Left hindlimb (tissue), 1 donor: ENCODE measurements at regions not wholly inside any gene's neighbourhood (a gene's known extent, or its start where the extent isn't known, plus 50 kb on each side); places are given as distances from the start of the nearest gene placed in this dataset.
"Not testable (repeated sequence)": the region's sequence is repeated elsewhere in the genome, so short reads cannot be mapped to it uniquely, and the experiment has no call there.

ENCODE experiments used
- DNase-seq: peaks from one replicate; pipeline ENCODE4 v3.0.0-alpha.2; 2018

DNA sequence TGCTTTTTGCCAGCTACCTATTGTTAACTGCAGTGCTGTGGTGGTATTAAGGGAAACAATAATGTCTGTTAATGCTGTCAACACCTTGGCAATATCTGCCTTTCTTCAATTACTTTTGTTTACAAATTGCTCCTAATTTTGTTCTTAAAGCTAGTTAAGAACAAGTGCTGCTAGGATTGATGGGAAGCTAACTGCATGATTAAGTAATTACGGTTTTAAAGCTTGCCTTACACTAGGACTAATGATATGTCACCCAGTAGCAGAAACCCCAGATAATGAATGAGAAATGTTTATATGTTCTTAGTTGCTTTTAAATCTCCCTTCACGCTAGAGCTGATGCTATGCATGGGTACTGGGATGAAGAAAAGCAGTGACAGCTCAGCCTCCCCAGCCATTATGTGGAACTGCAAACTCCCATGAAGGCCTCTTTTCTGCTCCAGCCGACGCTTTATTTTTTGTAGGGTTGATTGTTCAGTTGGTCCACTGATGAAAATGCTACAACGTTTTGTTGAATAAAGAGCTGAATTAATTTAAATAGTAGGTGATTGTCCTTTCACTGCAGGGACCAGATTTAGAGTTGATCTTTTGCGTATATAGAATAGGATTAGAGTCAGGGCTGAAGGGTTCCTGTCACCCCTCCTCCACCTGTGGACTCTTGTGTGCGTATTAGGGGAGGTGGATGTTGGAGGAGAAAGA is 610.5 kb downstream of the TFAP2B start:
- no peak for DNase-seq

DNA sequence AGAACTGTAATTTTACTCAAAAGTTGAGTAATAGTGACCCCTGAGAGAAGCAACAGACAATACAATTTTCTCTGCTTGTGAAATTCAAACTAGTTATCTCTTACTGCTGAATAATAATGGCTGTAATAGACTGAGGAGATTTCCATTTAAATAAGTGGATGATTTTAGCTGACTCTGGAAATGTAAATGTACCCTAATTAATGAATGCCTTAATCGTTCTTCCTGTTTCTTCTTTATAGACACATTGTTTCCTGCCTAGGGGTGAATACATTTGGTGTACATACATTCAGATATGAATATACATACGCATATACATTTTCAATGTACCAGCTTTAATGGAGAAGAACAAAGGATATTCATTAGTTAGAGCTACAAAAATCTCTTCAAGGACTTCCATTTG is 611.9 kb downstream of the TFAP2B start:
- DNase-seq: no peak

DNA sequence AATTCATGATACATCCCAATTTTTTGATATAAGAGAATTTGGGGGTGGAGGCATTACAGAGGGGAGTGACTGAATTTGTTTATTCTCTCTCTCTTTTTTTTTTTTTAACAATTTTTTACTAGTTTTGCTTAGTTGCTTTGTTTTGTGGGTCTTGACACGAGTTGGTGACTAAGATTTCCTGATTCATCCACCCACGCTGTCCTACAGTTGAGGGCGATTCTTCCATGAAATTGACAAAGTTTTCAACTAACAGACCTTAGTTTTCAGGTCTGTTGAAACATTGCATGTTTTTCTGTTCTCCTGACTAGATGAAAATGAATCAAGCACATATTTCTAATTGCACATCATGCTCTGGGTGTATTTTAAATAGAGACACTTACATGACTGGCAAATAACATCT is 613.8 kb downstream of the TFAP2B start:
- DNase-seq: no peak

DNA sequence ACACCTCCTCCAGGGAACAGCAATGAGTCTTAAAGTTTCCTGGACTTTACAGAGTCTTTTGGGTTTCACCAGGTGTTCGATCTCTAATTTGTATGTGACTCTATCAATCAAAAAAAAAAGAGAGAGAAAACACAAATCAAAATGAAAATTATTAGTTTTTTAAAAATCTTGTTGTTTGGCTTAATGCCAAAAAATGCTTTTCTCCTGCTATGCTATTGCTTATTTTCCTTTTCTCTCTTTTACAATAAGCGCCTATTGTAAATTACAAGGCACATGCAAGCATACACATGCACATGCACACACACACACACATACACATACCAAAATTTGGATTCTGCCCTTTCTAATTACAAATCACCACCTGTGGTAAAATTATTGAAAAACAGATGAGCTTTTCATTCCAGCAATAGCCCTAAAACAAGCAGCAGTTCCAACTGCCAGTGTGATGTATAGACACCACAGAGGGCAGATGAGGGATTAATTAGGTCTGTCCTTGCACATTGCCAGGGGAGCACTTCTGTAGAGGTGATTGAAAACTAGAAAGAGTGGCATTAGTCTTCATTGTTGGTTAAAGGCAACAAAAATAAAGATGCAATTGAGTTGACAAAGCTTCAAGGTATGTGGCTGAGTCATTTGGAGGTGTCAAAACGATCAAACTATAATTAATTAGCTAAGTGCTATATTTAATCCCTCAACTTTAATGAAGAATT is 631.7 kb downstream of the TFAP2B start:
- no peak for DNase-seq

DNA sequence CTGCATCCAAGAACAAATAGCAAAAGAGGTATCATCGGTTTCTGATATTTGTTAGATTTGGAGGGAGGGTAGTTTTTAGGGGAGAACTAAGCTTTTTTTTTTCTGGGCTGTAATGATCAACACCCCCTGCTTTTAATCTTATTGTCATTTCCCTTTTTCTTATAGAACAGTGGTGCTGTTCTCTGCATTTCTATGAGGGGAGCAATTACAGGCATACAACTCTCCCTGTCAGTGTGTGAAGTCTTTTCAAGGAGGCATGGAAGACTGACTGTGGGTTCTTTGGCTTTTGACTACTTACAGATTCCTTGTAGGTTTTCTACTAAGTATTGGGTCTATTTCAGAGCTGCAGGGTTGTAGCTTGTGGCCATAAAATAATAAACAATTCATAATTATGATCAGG is 632.3 kb downstream of the TFAP2B start:
- no peak for DNase-seq

DNA sequence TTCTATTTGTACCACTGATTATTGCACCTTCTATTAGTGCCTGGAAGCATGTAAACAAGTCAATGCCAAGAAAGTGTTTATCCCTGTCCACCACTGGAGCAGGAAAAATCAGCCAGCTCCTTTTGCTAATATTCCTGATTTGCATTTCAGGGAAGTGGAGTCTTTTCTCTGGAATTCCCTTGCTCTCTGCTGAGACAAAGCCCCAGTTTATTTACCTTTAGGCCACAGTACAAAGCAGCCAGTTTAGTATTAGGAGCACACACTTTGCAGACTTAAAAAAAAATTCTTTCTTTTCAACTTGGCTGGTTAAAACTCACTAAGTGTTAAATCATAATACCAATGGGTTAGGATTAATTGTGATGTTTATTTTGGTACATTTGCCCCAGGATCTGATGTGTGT is 631.1 kb downstream of the PKHD1 start:
- DNase-seq: no peak

DNA sequence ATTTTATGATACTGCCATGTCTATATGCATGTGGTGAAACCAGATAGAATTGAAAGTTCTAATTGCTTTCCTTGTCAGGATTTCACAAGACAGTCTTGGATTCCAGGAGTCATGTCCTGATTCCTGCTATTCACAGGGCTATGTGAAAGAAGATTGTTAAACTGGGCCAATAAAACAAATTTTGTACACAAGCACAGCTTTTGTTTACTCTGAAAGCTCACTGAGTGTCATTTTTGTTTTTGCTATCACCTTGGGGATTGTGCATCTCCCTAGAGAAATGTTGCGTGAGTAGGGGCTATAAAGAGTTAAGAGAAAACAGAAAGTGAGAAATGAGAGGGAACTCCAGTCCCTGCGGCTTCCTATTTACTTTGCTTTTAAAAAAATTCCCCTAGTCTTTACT is 627.5 kb downstream of the PKHD1 start:
- no peak for DNase-seq

DNA sequence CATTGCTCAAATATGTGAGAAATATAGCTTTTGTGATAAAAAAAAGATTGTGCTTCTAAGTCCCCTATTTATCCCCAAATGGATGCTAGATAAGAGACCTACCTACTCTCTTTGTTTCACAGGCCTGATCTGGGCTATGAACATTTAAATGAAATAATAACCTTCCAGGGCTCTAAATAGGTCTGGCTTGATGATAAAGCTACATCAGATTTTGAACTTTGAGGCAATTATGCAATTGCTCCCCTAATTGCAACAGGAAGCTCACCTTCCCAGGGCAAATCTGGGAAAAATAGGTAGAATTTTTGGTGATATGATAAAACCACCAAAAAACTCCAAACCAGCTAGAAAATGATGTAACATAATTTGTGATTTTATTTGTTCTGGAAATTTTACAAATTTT is 624.5 kb downstream of the PKHD1 start:
- no peak for DNase-seq

DNA sequence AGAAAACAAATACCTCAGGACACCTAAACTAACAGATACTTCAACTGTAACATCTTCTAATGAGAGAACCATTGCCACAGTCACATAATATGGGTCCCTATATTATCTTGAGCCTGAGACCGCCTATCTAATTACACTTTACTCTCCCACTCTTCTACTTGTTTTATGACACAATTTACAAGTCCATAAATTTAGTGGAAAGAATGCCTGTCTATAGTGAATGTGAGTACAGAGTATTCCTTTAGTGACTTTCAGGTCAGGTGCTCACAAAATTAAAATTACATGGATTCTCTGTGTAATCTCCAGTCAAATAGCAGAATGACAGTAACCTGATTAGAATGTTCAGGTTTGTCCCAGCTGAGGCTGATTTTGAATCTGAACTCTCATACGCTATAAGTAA is 624.1 kb downstream of the PKHD1 start:
- no peak for DNase-seq

DNA sequence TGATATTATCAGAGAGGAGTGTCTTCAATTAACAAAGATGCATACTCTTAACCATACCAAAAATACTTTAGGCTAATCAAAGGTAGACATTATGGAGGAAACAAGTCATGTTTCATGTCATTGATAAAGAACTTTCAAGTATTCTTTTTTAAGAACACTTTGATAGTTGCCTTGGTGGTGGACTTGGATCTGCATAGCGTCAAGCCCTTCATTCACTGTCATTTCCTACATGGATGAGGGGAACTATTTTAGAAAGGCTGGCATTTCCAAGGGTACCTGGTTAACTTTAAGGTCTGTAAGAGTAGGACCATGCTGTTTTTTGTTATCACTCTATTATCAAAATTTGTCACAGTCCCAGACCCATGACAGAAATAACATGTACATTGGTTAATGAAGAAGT is 622.5 kb downstream of the PKHD1 start:
- DNase-seq: no peak

DNA sequence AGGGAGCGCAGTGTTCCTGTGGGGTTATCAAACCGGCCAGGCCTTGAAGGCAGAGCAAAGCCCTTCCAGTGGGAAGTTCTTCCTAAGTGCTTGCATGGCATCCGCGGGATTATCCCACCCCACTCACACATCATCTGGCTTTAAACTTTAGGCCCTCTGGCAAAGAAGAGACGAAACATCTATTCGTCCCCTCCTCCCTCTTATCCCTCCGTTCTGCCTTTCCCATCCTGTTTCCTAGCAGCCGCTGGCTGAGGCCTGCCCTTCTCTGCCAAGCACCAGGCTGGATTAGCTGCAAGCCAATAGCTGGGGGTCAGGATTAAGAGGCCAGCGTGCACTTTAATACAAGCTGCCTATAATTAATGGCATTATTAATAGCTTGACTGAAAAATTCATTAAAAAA is 621.0 kb downstream of the PKHD1 start:
- DNase-seq: no peak

DNA sequence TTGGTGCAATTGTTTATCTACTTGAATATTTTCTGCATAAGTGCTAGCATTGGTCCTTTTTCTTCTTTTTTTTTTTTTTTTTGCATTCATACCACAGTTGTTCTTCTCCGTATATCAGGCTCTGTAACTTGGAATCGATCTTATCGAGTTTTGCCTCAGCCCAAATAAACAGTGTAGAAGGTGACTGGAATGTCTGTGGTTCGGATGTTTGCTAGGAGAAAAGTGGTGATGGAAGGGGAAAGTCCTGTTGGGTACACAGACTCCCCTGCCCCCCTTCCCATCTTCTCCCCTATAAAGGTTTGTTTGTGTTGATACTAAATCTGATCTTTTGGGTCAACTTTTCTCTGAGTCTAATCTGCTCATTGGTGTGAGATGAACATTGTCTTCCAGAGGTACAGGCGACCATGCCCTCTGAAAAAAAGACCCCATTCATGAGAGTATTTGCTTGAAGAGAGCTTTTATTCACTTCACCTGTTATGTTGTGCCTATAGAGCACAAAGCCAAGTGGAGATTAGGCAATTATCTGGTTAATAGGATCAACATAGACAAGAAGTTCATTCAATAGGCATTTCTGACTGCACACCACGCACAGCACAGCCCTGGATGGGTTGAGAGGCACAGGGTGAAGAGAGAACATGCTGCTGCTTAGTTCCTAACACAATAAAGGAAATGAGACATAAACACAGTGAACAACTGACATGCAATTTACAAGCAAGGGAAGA is 620.0 kb downstream of the PKHD1 start:
- no peak for DNase-seq

DNA sequence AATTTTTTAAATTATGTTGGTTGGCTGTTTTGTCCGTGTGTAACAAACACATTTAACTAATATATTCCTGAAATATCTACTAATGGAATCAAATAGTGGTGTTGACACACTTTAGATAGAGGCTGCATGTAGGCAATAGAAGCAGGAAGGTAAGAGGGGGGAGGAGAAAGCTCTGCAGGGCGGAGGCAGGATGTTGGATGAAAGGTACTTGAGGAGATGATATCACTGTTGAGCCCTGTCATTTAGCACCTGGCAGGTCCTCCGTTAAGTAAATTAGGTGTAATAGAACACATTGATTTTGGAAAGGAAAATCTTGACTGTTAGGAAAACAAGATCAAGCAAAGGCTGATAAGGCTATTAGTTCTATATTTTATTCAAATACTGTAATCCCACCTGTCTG is 618.7 kb downstream of the PKHD1 start:
- DNase-seq: no peak

DNA sequence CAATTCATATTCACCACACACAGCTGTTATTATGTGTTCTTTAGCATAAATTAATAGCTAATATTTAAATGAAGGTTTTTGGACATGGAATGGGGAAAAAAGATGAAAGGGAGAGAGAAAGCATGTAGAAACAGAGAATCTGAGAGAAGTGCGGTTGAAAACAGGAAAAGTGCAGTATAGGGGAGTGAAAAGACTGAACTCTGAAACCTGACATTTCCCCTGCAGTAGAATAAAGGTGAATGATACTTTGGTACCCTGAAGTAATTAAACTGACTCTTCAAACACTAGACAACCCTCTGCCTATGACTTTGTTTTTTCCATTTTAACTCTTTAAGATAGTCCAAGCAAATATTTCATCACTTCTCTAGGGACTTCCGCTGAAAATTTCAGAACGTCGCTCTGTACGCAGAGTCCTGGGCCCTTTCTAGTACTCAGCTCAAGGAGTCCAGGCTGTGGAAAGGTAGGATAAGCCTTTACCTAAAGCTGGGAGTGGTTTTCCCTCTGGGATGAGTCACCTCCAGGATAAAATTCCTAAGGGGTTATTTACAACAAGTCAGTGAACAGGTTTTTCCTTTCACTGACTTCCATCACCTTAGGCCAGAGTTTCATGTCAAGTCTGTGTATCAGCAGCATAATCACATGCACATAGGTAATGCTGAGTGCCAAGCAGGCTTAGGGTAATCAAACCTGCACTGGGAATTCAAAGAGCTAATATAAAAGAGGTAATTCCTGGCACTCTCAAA is 614.5 kb downstream of the PKHD1 start:
- DNase-seq: no peak

DNA sequence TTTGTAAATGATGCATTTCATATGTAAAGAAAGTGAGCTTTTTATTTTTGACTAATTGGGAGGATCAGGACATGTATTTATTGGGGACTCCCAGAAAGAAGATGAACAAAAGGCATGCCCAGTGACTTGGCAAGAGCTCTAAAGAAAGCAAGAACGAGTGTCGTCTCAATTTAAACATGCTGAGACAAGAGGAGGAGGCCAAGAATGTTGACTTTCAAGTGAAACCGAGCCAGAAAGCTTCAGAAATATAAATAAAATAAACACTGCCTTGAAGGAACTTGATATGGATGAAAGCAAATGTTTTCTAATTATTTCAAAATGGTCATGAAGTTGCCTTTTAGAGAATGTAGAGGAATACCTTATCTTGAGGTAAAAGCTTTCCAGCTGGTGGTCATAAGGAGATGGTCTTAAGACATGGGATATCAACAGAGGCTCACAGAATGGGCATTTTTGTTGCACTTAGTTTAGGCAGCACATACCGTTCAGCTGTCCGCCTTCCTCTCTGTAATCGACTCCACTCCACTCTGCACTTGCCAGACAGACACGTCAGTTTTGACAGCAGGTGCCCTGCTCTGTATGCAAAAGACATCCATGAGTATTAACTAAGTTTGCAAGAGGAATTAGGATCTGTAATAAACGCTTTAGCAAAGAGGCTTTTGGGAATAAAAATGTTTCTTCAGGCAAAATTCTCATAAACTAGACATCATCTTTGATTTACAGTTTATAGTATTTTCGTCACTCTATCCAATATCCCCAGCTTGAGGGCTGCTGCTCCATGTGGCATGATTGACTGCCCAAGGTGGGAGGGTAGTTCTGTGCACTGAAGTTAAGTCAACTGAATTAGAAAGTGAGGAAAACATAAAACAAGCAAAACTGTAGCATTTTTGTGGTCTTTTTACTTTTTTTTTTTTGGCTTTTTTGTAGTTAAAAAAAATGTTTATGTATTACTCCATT is 613.1 kb downstream of the PKHD1 start:
- DNase-seq: no peak

DNA sequence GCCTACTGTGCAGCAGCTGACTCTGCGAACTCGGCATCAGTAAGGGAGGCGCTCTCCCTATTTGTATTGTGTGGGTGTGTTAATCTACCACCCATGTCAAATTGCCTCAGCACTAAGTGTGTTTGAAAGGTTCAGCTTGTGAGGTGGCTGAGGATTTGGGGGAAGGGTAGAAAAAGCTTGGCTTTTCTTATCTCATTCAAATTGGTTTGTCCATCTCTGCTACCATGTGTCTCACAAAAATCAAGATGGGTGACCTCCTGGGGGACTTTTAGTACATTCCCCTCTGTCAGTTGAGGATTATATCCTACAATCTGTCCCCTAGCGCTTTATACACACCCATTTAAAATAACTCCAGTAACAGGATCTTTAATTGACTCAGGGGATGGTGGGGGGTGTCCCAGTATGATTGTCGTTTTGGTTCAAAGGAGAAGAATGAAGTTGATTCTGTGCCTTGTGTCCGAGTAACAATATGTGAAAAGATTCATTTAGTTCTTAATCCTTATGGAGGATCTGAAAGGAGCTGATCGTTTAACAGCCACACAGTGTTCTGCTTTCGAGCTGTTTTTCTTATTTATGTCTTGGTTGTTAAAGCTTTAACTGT is 609.6 kb downstream of the PKHD1 start:
- DNase-seq: no peak

DNA sequence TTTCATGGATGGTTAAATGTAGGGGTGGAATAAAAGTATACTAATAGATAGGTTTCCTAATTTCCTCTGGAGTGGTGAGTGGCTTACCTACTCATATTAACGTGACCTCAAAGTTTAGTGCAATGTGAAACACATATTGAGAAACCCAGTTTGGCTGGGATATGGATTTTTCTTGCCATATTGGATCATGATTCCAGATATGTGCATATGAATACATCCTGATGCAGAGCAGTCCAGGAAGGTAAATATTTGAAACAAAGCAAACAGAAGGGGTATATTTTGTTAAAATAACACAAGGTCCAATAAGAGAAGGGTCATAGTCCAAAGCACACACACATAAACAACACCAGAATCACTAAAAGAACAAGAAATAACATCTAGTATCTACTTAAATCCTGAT is 608.1 kb downstream of the PKHD1 start:
- DNase-seq: no peak

DNA sequence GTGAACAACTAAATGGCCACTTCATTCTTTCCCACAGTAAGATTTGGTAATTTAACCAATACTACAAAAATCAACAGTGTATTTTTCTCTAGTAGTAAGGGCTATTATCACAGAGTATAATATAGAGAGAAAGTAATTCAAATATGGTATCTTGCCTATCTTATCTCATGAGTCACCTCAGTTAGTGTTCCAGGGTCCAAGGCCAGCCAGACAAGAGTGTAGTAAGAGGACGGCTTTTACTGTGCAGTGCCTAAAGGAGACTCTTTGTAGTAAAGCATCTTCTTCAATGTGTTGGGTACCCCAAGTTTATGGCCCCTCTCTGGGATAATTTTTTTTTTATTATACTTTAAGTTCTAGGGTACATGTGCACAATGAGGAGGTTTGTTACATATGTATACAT is 607.4 kb downstream of the PKHD1 start:
- no peak for DNase-seq

DNA sequence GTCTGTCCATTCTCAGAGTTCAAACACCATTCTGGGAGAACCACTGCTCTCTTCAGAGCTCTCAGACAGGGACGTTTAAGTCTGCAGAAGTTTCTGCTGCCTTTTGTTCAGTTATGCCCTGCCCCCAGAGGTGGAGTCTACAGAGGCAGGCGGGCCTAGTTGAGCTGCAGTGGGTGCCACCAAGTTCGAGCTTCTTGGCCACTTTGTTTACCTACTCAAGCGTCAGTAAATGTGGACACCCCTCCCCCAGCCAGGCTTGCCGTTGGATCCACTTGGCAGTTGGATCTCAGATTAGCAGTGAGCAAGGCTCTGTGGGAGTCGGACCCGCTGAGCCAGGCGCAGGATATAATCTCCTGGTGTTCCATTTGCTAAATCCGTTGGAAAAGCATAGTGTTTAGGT is 601.5 kb downstream of the PKHD1 start:
- not testable (repeated sequence) for DNase-seq

DNA sequence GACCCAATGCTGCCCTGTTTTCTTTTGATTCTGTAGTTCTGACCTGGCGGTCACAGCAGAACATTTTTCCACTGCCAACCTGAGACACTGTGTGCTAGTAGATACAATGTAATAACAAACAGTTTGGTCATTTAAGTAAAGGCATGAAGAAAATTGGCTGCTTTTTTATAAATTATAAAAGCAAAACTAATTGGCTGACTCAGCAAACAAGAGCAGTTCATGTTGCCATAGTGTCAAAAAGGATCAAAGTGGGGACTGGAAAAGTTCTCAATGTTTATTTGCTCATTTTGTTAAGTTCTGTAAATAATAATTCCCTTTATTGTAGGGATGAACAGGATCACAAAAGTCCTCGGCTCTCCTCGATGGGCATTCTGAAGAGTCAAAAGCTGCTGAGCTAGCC is 599.5 kb downstream of the PKHD1 start:
- no peak for DNase-seq

DNA sequence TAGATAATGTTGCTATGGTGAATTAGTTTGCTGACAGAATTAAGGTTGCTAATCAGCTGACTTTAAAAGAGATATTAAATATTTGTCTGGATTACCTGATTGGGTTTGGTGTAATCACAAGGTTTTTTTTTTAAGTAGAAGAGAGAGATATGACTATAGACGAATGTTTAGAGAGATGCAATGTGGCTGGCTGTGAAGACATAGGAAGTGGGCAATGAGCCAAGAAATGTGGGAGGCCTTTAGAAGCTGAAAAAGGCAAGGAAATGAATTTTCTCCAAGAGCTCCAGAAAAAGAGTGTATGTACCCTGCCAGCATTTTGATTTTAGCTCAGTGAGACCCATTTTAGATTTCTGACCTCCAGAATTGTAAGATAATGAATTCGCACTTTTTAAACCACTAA is 598.3 kb downstream of the PKHD1 start:
- no peak for DNase-seq

DNA sequence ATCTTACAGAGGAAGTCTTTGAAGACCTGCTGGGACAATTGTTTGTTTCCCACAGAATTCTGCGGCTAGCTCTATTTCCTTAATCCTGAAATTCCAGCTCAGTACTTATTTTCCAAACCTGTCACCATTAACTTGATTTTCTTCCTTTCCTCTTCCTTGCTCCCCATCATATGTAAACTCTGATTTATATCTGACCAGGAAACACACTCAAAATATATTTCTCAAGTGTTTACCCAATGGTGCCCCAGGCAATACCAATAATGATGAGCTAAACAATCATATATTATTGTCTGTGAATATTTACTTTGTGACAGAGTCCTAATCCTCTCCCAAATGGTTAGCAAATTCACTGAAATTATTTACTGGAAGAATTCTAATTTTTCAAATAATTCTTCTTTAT is 597.3 kb downstream of the PKHD1 start:
- no peak for DNase-seq
